ENCODE measurements at regions not wholly inside any gene's neighbourhood (a gene's known extent, or its start where the extent isn't known, plus 50 kb on each side); places are given as distances from the start of the nearest gene placed in this dataset.
A peak's percentile ranks its signal among the peaks of the same experiment; 100 is the strongest.
"Not testable (repeated sequence)": the region's sequence is repeated elsewhere in the genome, so short reads cannot be mapped to it uniquely, and the experiment has no call there.

GRCh38 chrX:115702982-115703381, 142.0 kb downstream of the PLS3 start:
- no peak for DNase-seq (ENCODE audit: low read depth)

- DNase-seq (ENCODE audit: low read depth), result peak; percentile 5
Measured at GRCh38 chrX:115709039-115709438, 148.1 kb downstream of the PLS3 start.

- DNase-seq (ENCODE audit: low read depth), result no peak
Measured at GRCh38 chrX:115712484-115712883, 151.5 kb downstream of the PLS3 start.

- DNase-seq (ENCODE audit: low read depth), result no peak
Measured at GRCh38 chrX:115713460-115713859, 152.5 kb downstream of the PLS3 start.

- no peak for DNase-seq (ENCODE audit: low read depth)
Measured at GRCh38 chrX:115719171-115719570, 158.2 kb downstream of the PLS3 start.

GRCh38 chrX:115722724-115723433, 161.9 kb downstream of the PLS3 start:
- DNase-seq (ENCODE audit: low read depth), result not testable (repeated sequence)

- not testable (repeated sequence) for DNase-seq (ENCODE audit: low read depth)
Measured at GRCh38 chrX:115725370-115725769, 164.4 kb downstream of the PLS3 start.

- DNase-seq (ENCODE audit: low read depth), result not testable (repeated sequence)
Measured at GRCh38 chrX:115727792-115728732, 167.1 kb downstream of the PLS3 start.

- not testable (repeated sequence) for DNase-seq (ENCODE audit: low read depth)
Measured at GRCh38 chrX:115732530-115732929, 171.6 kb downstream of the PLS3 start.

GRCh38 chrX:115735269-115735668, 174.3 kb downstream of the PLS3 start:
- not testable (repeated sequence) for DNase-seq (ENCODE audit: low read depth)

Data from ELR (cell line).